K562 (cell line): ENCODE measurements at regions not wholly inside any gene's neighbourhood (a gene's known extent, or its start where the extent isn't known, plus 50 kb on each side); places are given as distances from the start of the nearest gene placed in this dataset.

Source experiments
- NRF1 ChIP-seq, 2 experiments: fragments of 450-650 bp; IDR thresholded peaks in 1 of 2; conservative IDR thresholded peaks in 1 of 2; 2 replicates each; pipeline ENCODE4 v1.6.1; 2014; ENCODE audit warnings: mild to moderate bottlenecking in 2 of 2
- TBP ChIP-seq: optimal IDR thresholded peaks from 2 replicates; pipeline ENCODE3; 2011; ENCODE audit warnings: low read depth, low read length, improper control_type of control experiment
- TF ChIP-seq, protein P1 (sequence below): sonication (generic); formaldehyde crosslinking; IDR thresholded peaks from 2 replicates; pipeline ENCODE4 v1.8.1; 2023; ENCODE audit warnings: mild to moderate bottlenecking, missing genetic modification reagents

DNA sequence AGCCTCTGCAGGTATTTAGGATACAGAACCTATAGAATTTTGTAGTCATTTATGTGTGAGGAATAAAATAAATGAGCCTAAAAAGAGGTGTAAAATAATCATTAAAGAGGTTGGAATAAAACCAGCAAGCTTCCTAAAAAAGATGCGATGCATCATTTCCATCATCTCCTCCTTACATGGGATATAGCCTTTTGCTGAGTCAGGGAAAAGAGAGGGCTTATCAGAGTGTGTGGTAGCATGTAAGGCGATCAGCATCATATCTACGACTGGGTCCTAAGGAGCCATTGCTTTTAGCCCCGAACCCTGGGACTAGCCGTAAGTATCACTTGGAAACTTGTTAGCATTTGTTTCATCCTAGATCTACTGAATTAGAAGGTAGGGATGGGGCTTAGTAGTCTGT lies 94.9 kb downstream of the DTWD1 start:
- TF ChIP-seq NRF1 (conservative IDR thresholded peaks at IDR 0.05 in 1 of 2, IDR thresholded peaks at IDR 0.05 in 1 of 2) (no peak), TBP (no peak)
- TF ChIP-seq, protein P1, sequence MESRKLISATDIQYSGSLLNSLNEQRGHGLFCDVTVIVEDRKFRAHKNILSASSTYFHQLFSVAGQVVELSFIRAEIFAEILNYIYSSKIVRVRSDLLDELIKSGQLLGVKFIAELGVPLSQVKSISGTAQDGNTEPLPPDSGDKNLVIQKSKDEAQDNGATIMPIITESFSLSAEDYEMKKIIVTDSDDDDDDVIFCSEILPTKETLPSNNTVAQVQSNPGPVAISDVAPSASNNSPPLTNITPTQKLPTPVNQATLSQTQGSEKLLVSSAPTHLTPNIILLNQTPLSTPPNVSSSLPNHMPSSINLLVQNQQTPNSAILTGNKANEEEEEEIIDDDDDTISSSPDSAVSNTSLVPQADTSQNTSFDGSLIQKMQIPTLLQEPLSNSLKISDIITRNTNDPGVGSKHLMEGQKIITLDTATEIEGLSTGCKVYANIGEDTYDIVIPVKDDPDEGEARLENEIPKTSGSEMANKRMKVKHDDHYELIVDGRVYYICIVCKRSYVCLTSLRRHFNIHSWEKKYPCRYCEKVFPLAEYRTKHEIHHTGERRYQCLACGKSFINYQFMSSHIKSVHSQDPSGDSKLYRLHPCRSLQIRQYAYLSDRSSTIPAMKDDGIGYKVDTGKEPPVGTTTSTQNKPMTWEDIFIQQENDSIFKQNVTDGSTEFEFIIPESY, result no peak
